GM19324 (cell line): ENCODE measurements at regions not wholly inside any gene's neighbourhood (a gene's known extent, or its start where the extent isn't known, plus 50 kb on each side); places are given as distances from the start of the nearest gene placed in this dataset.

Experiments
- ATAC-seq: cut with Tn5 transposase; IDR thresholded peaks from one replicate; pipeline ENCODE4 v1.9.1; 2021; ENCODE audit warnings: mild to moderate bottlenecking, moderate library complexity; ENCODE audit not compliant: unreplicated experiment, low FRiP score

DNA sequence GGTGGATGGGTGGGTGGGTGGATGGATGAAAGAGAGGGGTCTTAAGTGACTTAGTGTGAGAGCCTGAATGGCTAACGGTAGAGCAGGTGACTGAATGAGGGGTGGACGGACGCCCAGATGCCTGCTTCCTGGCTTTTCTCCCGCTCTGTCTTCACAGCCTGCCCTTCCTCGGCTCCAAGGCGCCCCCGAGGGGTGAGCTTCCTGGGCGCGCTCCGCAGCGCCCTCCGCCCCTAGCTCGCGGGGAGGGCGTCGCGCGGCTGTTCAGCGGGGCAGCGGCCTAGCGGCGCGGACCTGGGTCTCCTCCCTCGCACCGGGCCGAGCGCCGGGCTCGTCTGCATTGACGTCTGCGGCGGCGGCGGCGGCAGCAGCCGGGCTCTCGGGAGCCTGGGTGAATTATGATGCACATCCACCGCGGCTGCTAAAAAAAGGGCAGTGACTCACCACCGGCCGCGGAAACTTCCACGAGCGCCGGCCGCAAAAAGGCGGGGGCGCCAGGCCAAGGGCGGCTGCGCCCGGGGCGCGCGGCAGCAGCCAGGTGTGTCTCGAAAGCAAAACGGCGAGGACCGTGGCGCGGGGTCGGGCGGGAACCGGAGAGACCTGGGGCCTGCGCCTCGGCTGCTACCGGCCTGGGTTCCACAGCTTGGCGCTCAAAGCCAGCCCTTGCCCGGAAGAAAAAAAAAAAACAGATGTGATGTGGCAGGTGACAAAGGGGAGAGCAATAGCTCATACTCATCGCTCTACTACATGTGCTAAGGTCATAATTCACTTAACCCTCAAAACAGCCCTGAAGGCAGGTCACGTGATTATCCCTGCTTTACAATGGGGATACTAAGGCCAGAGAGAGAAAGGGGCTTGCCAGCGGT, 143.0 kb upstream of the ADRA1B start:
- ATAC-seq: peak; percentile 82

DNA sequence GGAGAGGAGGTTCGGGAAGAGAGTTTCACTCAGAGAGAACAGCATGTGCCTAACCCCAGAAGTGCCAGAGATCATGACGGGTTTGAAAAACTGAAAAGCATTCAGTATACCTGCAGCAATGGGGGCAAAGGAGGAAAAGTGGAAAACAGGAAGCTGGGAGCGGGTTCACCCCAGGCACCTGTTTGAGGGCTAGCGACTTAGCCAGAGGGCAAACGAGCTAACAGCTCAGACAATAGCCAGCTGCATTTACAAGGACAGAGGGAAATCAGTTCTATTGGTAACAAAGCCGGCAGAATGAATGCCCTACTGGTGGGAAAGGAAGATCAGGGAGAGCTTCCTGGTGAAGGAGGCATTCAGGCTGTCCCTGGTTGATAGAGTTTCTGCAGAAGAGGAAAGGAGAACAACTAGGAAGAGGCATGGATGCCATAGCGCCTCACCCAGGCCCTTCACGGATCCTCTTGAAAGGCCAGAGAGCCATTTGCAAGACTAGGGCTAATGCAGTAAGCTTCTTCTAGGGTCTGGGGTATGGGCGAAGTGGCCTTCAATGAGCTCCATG, 141.7 kb upstream of the ADRA1B start:
- no peak for ATAC-seq

DNA sequence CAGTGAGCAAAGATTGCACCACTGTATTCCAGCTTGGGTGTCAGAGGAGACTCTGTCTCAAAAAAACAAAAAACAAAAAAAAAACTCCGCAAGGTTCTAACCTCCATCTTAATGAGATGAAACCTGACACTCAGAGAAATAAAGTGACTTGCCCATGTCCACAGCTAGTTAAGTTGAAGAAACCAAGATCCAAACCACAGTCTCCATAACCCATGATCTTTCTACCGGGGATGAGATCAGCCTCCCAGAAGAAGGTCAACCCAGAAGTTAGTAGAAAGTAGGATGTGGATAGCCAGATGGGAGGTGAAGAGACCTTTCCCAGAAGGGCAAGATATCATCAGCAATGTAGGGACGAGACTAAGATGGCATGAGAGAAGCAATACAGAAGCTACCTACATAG, 140.4 kb upstream of the ADRA1B start:
- no peak for ATAC-seq

DNA sequence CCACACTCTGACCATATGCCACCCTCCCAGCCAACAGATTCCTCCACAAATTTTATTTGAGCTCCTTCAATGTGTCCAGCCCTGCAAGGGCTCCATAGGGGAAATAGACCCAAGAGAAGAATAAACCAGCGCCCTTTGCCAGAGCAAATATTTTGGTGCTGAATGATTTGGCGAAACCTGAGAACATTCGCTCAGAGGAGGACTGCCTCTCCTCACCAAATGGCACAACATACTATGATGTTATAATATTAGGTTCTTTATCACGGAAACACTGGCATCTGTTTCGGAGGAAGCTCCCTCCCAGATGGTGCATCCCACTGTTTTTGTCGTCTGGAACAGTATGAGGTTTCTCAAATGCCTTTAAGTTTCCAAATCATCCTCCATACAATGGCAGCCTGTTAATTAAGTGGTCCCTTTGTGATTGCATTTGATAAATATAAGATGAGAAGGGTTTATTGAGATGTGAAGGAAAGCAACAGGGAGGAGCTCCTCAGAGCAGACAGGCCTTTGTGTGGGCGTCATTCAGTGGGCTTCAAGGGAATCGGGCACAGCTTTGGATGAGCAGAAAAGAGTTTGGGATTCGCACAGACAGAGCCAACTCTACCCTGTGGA, 139.1 kb upstream of the ADRA1B start:
- no peak for ATAC-seq

DNA sequence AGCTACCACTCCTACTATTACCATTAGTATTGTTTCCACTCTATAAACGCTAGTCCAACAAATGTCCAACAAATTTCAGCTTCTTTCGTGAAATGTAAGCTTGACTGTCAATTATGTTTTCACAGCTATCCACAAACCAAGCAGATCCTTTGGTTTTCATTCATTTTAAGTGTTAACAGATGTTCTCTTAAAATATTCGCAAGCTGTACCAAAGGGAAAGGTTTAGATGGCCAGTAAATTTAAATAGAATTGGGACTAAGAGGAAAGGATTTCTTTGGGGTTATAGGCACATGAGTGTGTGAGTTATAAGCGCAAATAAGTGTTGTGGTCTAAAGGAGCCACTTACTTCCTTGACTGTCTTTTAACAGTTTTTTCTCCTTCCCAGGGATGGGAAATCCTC, 136.8 kb upstream of the ADRA1B start:
- ATAC-seq: no peak

DNA sequence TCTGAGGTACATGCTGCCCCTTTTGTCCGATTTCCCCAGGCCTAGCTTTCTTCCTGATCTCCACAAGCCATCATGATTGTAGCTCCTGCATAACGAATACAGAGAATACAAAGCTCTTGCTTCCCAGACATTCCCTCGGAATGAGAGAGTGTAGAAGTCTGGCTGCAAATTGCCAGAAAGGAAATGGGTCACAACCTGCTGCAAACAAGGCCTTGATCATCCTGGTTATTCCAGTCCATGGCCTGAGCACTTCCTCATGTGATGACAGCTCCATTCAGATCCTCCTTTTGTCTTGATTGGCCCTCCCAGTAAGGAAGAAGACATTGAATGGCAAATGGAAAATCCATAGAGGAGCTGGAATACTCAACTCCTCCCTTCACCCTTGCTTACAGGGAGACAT, 136.0 kb upstream of the ADRA1B start:
- ATAC-seq: no peak

DNA sequence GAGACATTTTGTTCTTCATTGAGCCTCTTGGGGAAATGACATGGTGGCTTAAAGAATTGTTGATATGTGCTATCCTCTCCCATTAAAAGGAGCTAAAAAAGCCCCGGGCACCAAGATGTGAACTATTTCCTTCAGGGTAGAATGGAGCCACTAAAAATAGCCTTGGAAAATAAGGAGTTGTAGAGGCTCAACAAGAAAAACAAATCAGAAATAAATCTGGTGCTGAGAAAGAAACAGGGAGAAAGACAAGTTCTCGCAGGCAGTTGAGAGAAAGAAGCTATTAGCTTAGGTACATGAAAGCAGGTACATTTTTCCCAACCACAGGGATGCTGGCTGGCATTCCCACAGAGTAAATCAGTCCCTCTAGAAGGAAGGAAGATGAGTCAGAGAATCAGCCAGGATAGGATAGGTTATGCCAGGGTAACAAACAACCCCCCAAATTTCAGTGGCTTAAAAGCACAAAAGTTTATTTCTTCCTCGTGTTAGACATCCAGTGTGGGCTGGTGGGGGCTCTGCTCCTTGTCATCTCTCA, 134.6 kb upstream of the ADRA1B start:
- no peak for ATAC-seq

DNA sequence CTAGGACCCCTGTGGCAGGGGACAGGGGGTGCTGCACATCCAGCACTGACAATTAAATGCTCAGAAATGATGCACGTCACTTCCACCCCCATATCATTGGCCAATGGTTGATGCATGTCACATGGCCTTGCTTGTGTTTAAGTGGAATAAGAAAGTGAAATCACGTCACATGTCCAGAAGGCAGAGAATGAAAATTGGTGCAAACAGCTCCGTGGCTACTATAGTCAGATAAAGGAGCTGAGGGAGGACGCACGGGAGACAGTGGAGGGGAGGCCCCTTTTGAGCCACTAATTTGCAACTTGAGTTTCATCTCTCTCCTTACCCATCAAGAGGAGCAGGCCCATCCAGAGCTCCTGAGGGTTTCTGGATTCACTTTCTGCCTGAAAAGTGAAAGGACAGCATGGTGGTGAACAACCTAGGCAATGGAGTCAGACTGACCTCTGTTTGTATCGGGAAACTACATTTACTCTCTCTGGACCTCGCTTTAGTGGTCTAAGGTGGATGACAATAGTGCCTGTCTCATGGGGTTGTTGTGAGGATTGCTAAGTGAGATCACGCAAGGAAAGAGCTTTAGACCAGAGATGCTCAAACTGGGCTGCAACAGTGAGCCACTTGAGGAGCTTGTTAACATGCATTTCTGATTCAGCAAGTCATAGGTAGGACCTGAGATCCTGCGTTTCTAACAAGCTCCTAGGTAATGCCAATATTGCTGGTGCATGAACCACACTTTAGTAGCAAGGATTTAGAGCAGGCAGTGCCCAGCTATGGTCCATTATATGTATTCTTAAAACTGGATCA, 133.9 kb upstream of the ADRA1B start:
- no peak for ATAC-seq

DNA sequence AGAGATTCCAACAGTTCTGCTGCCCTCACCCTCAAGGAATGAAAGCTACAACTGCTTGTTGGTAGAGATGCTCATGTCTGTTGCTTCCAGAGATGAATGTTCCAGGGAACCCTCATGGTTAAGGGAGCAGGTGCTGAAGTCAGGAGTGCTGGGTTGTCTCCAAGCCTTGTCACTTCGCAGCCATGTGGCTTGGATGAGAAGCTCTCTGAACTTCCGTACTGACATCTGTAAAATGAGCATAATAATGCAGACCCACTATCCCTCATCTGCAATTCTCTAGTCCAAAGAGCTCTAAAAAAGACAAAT, 133.3 kb upstream of the ADRA1B start:
- no peak for ATAC-seq

DNA sequence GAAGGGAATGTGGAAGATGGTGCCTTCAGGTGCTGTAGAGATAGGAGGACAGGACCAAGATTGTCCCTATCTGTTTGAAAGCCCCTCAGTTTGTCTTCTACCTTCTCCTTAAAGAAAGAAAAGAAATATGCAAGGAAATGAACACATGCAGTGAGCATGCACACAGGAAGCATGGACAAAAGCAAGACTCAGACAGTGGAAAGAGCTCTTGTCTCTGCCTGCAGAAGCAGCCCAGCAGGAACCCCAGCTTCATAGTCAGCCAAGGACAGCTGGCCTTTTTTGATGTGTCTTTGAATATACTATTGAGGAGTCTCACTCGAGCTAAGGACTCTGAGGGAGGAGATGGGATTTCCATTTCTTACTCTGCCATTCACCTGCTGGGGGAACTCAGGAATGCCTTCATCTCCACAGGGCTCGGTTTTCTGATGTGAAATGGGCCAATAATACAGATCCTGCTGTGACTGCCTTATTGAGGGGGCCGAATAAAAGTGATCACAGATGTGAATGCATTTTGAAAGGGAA, 132.5 kb upstream of the ADRA1B start:
- no peak for ATAC-seq

DNA sequence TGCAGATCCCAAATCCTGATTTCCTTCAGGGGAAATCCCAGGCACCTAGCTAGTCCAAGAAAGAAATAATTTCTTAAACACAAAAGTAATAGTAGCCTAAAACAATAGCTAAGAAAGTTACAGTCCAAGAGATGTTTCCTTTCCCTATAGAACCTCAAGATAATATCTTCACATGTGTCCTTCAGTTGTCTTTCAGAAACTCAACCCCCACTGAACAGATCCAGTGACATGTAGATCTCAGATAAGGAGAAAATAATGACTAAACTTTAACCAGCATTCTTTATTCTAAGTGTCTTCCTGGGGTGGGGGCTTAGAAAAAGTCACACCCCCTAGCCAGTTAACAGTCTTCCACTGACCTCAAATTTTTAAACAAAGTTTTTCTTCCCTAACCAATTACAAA, 131.3 kb upstream of the ADRA1B start:
- ATAC-seq: no peak

DNA sequence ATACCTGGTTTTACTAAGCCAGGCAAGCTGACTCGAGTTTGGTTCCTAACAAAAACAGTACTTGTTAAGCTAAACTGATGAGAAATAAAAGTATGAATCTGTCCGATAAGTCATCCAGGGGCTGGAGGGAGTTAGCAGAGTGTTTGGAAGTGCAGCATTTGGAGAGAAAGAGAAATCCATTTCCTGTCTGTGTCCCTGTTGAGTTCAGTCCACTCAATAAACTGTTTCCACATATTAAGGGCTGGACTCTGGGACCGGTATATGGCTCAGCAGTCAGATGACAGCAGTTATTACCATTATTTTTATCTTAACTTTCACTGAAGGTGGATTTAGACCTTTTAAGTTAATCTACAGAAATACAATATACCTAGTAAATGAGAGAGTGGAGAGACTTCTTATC, 130.6 kb upstream of the ADRA1B start:
- ATAC-seq: no peak

DNA sequence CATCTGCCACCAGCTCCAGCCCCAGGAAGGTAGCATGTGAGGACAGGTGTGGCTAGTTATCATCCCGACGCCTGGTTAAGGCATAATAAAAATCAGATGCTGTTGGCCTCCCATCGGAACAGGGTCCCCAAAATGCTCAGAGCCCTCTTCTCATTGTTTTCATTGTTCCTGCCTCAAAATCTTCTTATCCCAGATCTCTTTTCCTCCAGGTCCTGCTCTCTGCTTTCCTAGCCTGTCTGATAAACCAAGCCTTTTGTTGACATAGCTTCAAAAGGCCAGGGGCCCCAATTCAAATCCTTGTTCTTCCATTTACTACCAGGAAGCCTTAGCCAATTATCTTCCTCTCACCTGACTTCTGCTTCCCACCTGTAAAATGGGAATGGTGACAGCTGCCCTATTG, 130.1 kb upstream of the ADRA1B start:
- ATAC-seq: no peak

DNA sequence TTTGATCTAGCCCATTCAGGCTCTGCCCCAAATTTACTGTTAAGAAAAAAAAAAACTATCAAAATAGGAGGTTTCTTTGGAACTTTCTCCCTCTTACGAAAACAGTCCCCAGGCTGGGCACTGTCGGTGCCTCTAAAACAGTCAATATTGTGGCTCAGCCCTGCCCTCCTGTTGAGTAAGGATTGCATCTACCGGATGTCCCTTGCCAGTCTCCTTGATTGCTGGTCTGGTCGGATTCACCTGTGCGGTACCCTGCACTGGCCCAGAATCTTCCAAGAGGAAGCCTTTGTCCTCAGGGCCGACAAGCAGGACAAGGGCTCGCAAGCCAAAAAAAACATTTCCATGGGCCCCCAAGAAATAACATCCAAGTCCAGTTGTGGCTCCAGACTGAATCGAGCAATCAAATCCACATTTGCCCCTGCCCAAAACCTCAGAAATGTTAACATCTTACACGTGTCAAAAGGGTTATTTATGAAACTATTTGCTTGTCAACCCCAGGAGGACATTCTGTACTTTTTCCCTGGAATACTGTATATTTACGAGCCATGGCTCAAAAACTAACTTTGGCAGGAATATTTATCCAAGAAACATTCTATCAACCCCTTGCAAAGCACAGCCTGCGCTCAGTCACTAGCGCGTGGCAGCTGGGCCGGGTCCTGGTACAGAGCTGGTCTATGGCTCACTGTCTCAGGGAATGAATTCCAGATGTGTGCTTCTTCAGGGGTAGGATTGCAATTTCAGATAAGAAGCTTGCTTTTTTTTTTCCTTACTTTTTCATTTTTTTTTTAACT, 129.2 kb upstream of the ADRA1B start:
- no peak for ATAC-seq

DNA sequence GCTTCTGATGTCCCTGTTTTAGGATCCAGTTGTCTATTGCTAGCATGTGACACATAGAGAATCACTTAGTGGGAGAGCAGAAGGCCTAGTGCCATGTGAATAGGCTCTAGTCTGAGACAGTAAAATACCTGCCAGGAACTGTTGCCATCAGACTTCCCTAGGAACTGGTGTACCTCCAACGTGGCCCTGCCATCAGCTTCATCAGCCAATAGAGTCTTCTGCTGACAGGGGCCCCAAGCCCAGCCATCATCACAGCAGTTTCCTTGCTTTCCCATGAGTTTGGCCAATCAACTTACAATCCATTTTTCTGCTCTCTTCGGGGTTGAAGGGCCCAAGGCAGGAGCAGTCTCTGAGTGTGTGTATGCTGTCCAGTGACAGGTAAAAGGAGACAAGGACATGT, 128.4 kb upstream of the ADRA1B start:
- ATAC-seq: no peak

DNA sequence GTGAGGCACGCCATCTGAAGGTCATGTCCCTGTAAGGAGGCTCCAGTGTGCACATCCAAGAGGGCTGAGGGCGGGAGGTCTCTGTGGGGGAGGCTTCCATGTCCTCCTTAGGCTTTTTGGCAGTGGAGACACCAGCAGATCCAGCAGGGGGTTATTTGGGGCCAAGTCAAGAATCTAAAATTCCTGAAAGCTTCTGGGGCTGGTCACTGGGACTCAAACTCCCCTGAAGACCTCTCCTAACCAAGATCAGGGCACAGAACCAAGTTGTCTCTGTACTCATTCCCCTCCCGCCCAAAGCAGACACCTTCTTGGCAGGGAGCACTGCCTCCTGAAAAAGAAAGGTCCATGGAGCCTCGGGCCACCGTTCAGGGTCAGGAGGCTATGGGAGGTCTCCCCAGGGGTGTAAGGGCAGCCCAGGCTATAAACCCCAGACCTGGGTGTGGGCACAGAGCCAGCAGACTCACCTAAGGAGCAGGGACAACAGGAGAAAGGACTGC, 127.4 kb upstream of the ADRA1B start:
- ATAC-seq: no peak

DNA sequence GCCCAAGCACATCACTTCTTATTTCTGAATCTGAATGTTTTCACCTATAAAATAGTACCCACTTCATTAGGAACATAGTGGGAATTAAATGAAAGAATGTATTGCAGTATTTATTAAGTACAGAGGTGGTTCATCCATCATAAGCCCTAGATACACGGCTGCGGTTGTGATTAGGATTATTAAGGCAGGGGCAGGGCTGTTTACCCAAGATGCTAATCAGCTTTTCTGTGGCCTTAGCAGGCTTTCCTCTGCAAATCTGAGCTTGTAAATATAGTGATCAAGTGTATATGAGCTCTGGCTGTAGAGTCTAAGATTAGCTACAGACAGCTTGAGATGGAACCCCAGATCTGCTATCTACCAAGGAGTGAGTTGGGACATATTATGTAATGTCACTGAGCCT, 124.1 kb upstream of the ADRA1B start:
- no peak for ATAC-seq

DNA sequence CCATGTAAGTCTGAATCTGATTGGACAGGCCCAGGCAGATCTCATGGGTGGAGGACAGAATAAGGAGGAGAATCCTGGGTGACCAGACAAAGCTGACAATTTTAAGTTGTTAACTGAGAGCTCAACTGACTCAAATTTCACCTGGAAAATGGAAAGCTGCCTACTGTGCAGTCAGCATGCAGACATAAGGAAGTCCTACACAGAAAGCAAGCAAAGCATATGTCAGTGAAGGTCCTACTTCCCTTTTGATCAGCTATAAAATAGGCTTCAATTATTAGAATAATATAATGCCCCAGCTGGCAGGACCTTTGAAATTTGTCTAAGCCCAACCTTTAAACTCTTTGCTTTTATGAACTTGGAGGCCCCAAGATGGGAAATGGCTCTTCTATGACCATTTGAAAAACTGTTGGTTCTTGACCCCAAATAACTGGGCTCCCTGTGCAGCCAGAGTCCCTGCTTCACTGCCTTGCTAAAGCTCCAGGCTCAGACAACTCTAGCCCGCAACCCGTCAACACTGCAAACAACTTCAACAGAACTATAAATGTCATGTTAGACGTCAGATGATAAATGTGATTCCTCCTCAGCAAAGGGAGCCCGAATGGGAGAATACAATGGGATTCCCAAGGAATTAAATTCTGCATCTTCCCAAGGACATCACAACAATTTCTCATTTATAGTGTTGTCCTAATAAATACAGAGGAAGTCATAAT, 118.9 kb upstream of the ADRA1B start:
- ATAC-seq: no peak

DNA sequence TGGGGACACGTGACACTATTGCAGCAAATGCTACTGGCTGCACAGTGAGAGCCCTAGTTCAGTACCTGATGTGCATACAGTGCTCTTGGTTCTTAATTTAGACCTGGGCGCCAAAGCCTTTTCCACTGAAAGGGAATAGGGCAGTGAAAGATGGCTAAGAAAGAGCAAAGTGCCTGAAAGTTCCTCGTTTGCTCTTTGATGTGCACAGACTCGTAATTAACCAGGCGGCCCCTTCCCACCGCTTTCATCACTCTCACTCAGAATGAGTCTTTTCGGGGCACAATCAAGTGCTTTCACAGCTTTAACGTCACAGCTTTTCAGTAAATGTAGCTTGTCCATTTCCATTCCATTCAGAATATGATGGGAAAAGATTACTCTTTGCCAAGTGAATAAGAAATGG, 116.6 kb upstream of the ADRA1B start:
- ATAC-seq: no peak
